ENCODE measurements at regions not wholly inside any gene's neighbourhood (a gene's known extent, or its start where the extent isn't known, plus 50 kb on each side); places are given as distances from the start of the nearest gene placed in this dataset.
"Not testable (repeated sequence)": the region's sequence is repeated elsewhere in the genome, so short reads cannot be mapped to it uniquely, and the experiment has no call there.

GRCh38 chr12:17695495-17695894, 394.5 kb downstream of the RERGL start:
- intact Hi-C loops (cut with micrococcal nuclease): no loop called here

- intact Hi-C loops (cut with micrococcal nuclease): no loop called here
These were observed 398.6 kb downstream of the RERGL start for GRCh38 chr12:17691369-17691768.

GRCh38 chr12:17680220-17680619, 409.8 kb downstream of the RERGL start:
- intact Hi-C loops (cut with micrococcal nuclease): no loop called here

GRCh38 chr12:17666641-17667324, 423.2 kb downstream of the RERGL start:
- intact Hi-C loops (cut with micrococcal nuclease): no loop called here

- intact Hi-C loops (cut with micrococcal nuclease): no loop called here
These were observed 424.2 kb downstream of the RERGL start for GRCh38 chr12:17665839-17666238.

GRCh38 chr12:17661250-17661649, 428.7 kb downstream of the RERGL start:
- intact Hi-C loops (cut with micrococcal nuclease): no loop called here

GRCh38 chr12:17652436-17652835, 437.6 kb downstream of the RERGL start:
- intact Hi-C loops (cut with micrococcal nuclease): no loop called here

- intact Hi-C loops (cut with micrococcal nuclease): loop anchor here (5.0 kb wide), 1 partner anchor 1565 kb away; no protein-coding TSS in a partner anchor
These were observed 447.7 kb downstream of the RERGL start for GRCh38 chr12:17642340-17642650.

GRCh38 chr12:17640615-17641014, 449.4 kb downstream of the RERGL start:
- intact Hi-C loops (cut with micrococcal nuclease): loop anchor here (5.0 kb wide), 1 partner anchor 1563 kb away; no protein-coding TSS in a partner anchor

- intact Hi-C loops (cut with micrococcal nuclease): no loop called here
These were observed 471.2 kb downstream of the RERGL start for GRCh38 chr12:17618831-17619230.

- intact Hi-C loops (cut with micrococcal nuclease): no loop called here
These were observed 480.3 kb downstream of the RERGL start for GRCh38 chr12:17609701-17610100.

- intact Hi-C loops (cut with micrococcal nuclease): no loop called here
These were observed 480.8 kb downstream of the RERGL start for GRCh38 chr12:17609153-17609552.

GRCh38 chr12:17595111-17595510, 494.9 kb downstream of the RERGL start:
- intact Hi-C loops (cut with micrococcal nuclease): no loop called here

GRCh38 chr12:17593715-17594406, 496.1 kb downstream of the RERGL start:
- intact Hi-C loops (cut with micrococcal nuclease): no loop called here

GRCh38 chr12:17592472-17592871, 497.5 kb downstream of the RERGL start:
- intact Hi-C loops (cut with micrococcal nuclease): no loop called here

GRCh38 chr12:17591005-17591681, 498.9 kb downstream of the RERGL start:
- intact Hi-C loops (cut with micrococcal nuclease): no loop called here

- intact Hi-C loops (cut with micrococcal nuclease): no loop called here
These were observed 501.0 kb downstream of the RERGL start for GRCh38 chr12:17588968-17589367.

- intact Hi-C loops (cut with micrococcal nuclease): no loop called here
These were observed 510.6 kb downstream of the RERGL start for GRCh38 chr12:17579205-17580026.

GRCh38 chr12:17577405-17577804, 512.6 kb downstream of the RERGL start:
- intact Hi-C loops (cut with micrococcal nuclease): no loop called here

- intact Hi-C loops (cut with micrococcal nuclease): no loop called here
These were observed 517.7 kb downstream of the RERGL start for GRCh38 chr12:17572250-17572649.

- intact Hi-C loops (cut with micrococcal nuclease): no loop called here
These were observed 518.9 kb downstream of the RERGL start for GRCh38 chr12:17571047-17571446.

- intact Hi-C loops (cut with micrococcal nuclease): not testable (repeated sequence)
These were observed 525.4 kb downstream of the RERGL start for GRCh38 chr12:17564630-17565029.

All from T-helper 1 cell treated with Interleukin-12 subunit alpha and Interleukin-12 subunit beta and Interleukin-4 antibody, amounts not matched to agents 30 ng/mL and 1 ng/mL, for 36 hours (primary cell).